ENCODE measurements at regions not wholly inside any gene's neighbourhood (a gene's known extent, or its start where the extent isn't known, plus 50 kb on each side); places are given as distances from the start of the nearest gene placed in this dataset.

DNA sequence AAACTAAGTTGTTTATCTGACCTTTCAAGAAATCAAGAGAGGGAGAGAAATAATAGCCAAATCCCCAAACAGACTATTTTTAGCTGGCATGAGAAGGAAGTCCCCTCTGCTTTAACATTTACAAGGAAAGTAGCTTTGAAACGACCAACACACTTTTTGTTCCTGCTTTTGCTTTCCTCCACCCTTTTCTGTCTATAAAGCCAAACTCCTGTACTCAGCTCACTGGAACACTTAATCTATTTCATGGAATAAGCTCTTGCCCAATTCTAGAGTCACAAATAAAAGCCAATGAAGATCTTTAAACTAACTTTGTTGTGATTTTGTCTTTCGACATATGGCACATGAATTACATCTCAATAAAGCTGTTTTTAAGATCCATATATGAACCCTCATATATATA lies 86.8 kb upstream of the CCDC71L start:
- Histone ChIP-seq H3K9me2 (replicated peaks; ENCODE audit: insufficient read depth, low read length) (no peaks in the 10 kb centered on the region), H3K9me3 (ENCODE audit: insufficient read depth, low read length) (no peaks in the 10 kb centered on the region), H3K27ac (ENCODE audit: low read depth, low read length) (no peak overlapping the region), H3K36me3 (ENCODE audit: low read length) (no peaks in the 10 kb centered on the region), H3F3A (ENCODE audit: insufficient read depth) (no peaks in the 10 kb centered on the region), H3K4me2 (ENCODE audit: low read depth, low read length, poor library complexity, severe bottlenecking) (no peak overlapping the region), H3K79me2 (ENCODE audit: insufficient read depth, low read length) (no peaks in the 10 kb centered on the region), H3K27me3 (ENCODE audit: low read length) (no peaks in the 10 kb centered on the region), H3K4me3 (ENCODE audit: insufficient read depth, low read length, poor library complexity, severe bottlenecking) (no peak overlapping the region), H2AFZ (ENCODE audit: low read depth, low read length, severe bottlenecking) (no peak overlapping the region), H3K9ac (ENCODE audit: low read length) (no peak overlapping the region), H4K20me1 (ENCODE audit: low read depth, low read length) (no peaks in the 10 kb centered on the region)
- no peak for TF ChIP-seq EZH2phosphoT487 (conservative IDR thresholded peaks at IDR 0.05; ENCODE audit: low read length)
- TF ChIP-seq, protein P1, sequence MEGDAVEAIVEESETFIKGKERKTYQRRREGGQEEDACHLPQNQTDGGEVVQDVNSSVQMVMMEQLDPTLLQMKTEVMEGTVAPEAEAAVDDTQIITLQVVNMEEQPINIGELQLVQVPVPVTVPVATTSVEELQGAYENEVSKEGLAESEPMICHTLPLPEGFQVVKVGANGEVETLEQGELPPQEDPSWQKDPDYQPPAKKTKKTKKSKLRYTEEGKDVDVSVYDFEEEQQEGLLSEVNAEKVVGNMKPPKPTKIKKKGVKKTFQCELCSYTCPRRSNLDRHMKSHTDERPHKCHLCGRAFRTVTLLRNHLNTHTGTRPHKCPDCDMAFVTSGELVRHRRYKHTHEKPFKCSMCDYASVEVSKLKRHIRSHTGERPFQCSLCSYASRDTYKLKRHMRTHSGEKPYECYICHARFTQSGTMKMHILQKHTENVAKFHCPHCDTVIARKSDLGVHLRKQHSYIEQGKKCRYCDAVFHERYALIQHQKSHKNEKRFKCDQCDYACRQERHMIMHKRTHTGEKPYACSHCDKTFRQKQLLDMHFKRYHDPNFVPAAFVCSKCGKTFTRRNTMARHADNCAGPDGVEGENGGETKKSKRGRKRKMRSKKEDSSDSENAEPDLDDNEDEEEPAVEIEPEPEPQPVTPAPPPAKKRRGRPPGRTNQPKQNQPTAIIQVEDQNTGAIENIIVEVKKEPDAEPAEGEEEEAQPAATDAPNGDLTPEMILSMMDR (IDR thresholded peaks at IDR 0.05; ENCODE audit: insufficient read depth, low read length, poor library complexity, severe bottlenecking) = no peak

DNA sequence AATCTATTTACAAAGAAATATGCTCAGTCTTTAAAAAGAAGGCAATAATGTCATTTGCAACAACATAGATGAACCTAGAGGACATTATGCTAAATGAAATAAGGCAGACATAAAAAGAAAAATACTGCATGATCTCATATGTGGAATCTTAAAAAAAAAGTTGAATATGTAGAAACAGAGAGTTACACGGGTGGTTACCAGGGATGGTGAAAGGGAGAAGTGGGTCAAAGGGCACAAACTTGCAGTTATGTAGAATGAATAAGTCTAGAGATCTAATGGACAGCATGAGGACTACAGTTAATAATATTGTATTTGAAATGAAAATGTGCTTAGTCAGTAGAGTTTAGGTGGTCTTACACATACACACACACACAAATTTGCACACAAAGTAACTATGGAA lies 88.2 kb upstream of the CCDC71L start:
- no peaks in the 10 kb centered on the region for H3K79me2 ChIP-seq (ENCODE audit: insufficient read depth, low read length)
- H3K36me3 ChIP-seq (ENCODE audit: low read length) = no peaks in the 10 kb centered on the region
- no peaks in the 10 kb centered on the region for H3K9me2 ChIP-seq (replicated peaks; ENCODE audit: insufficient read depth, low read length)

DNA sequence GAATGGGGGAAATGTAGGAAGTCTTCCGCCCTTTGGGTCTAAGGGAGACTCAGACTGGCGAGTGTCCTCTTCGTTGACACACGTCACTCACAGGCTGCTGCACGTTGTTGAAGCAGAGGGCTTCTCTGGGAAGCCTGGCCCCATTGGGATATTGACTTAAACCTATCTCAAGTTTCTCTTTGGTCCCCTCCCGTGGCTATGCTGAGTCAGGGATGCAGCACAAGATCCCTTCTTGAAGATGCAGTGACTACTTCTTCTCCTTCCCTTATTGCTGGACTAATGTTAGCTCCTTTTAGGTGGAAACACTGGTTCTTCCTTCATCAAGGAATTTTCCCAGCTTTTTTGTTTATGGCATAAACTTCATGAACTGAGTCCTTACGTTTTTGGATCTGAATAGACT lies 89.8 kb upstream of the CCDC71L start:
- no peaks in the 10 kb centered on the region for H3K9me2 ChIP-seq (replicated peaks; ENCODE audit: insufficient read depth, low read length)
- no peak overlapping the region for H3K27ac ChIP-seq (ENCODE audit: low read depth, low read length)
- H3K27me3 ChIP-seq (ENCODE audit: low read length) = no peaks in the 10 kb centered on the region
- H3K4me2 ChIP-seq (ENCODE audit: low read depth, low read length, poor library complexity, severe bottlenecking) = no peak overlapping the region
- no peaks in the 10 kb centered on the region for H3F3A ChIP-seq (ENCODE audit: insufficient read depth)
- TF ChIP-seq, protein P1 (IDR thresholded peaks at IDR 0.05; ENCODE audit: insufficient read depth, low read length, poor library complexity, severe bottlenecking) = no peak
- no peak for TF ChIP-seq EZH2phosphoT487 (conservative IDR thresholded peaks at IDR 0.05; ENCODE audit: low read length)
- H2AFZ ChIP-seq (ENCODE audit: low read depth, low read length, severe bottlenecking) = no peak overlapping the region
- H3K79me2 ChIP-seq (ENCODE audit: insufficient read depth, low read length) = no peaks in the 10 kb centered on the region
- no peaks in the 10 kb centered on the region for H3K9me3 ChIP-seq (ENCODE audit: insufficient read depth, low read length)
- H3K9ac ChIP-seq (ENCODE audit: low read length) = no peak overlapping the region
- no peak overlapping the region for H3K4me3 ChIP-seq (ENCODE audit: insufficient read depth, low read length, poor library complexity, severe bottlenecking)
- no peaks in the 10 kb centered on the region for H4K20me1 ChIP-seq (ENCODE audit: low read depth, low read length)
- no peaks in the 10 kb centered on the region for H3K36me3 ChIP-seq (ENCODE audit: low read length)

More for the DNA sequence above, 88.2 kb upstream of the CCDC71L start:
- Histone ChIP-seq H3K4me2 (ENCODE audit: low read depth, low read length, poor library complexity, severe bottlenecking) (no peak overlapping the region), H3K4me3 (ENCODE audit: insufficient read depth, low read length, poor library complexity, severe bottlenecking) (no peak overlapping the region), H4K20me1 (ENCODE audit: low read depth, low read length) (no peaks in the 10 kb centered on the region), H3K9ac (ENCODE audit: low read length) (no peak overlapping the region), H3K27ac (ENCODE audit: low read depth, low read length) (no peak overlapping the region), H3K27me3 (ENCODE audit: low read length) (no peaks in the 10 kb centered on the region), H3F3A (ENCODE audit: insufficient read depth) (no peaks in the 10 kb centered on the region), H2AFZ (ENCODE audit: low read depth, low read length, severe bottlenecking) (no peak overlapping the region), H3K9me3 (ENCODE audit: insufficient read depth, low read length) (no peaks in the 10 kb centered on the region)
- TF ChIP-seq EZH2phosphoT487 (conservative IDR thresholded peaks at IDR 0.05; ENCODE audit: low read length) = no peak
- TF ChIP-seq, protein P1 (IDR thresholded peaks at IDR 0.05; ENCODE audit: insufficient read depth, low read length, poor library complexity, severe bottlenecking) = no peak
